Activated naive CD8-positive, alpha-beta T cell treated with anti-CD3 and anti-CD28 coated beads, Interleukin-2, amount 50 U/mL, for 24 hours (primary cell): ENCODE measurements at regions not wholly inside any gene's neighbourhood (a gene's known extent, or its start where the extent isn't known, plus 50 kb on each side); places are given as distances from the start of the nearest gene placed in this dataset.

Experiments
- ATAC-seq: fragments of 150-1000 bp; cut with Tn5 transposase; one replicate; pipeline ENCODE4 v1.10.0; 2021
- DNase-seq: peaks from one replicate; pipeline ENCODE4 v3.0.0; 2021
- H3K27ac Mint-ChIP-seq: one replicate; pipeline ENCODE4 v1.8.0; 2021; ENCODE audit warnings: mild to moderate bottlenecking, mixed read lengths
- H3K27me3 Mint-ChIP-seq: one replicate; pipeline ENCODE4 v1.8.0; 2021; ENCODE audit warnings: mixed read lengths
- H3K36me3 Mint-ChIP-seq: one replicate; pipeline ENCODE4 v1.8.0; 2021; ENCODE audit warnings: low read depth, mixed read lengths
- H3K4me1 Mint-ChIP-seq: one replicate; pipeline ENCODE4 v1.8.0; 2021; ENCODE audit warnings: mixed read lengths
- H3K4me3 Mint-ChIP-seq: one replicate; pipeline ENCODE4 v1.8.0; 2021; ENCODE audit warnings: mild to moderate bottlenecking, moderate library complexity, mixed read lengths
- H3K9me3 Mint-ChIP-seq: one replicate; pipeline ENCODE4 v1.8.0; 2021; ENCODE audit warnings: mixed read lengths

- H3K27ac Mint-ChIP-seq: no peak overlapping the region
- DNase-seq (no peak), ATAC-seq (no peak)
- no peak overlapping the region for H3K4me3 Mint-ChIP-seq
- H3K36me3 Mint-ChIP-seq: no peaks in the 10 kb centered on the region
- no peaks in the 10 kb centered on the region for H3K4me1 Mint-ChIP-seq
- H3K27me3 Mint-ChIP-seq: no peaks in the 10 kb centered on the region
- no peaks in the 10 kb centered on the region for H3K9me3 Mint-ChIP-seq
Measured at GRCh38 chr7:36082216-36082615, 70.8 kb upstream of the EEPD1 start.

- no peaks in the 10 kb centered on the region for H3K36me3 Mint-ChIP-seq
- no peak for DNase-seq
Measured at GRCh38 chr7:36082910-36083309, 70.1 kb upstream of the EEPD1 start.

GRCh38 chr7:36083626-36084380 is 69.3 kb upstream of the EEPD1 start:
- Mint-ChIP-seq H3K27me3 (no peaks in the 10 kb centered on the region), H3K36me3 (no peaks in the 10 kb centered on the region), H3K9me3 (no peaks in the 10 kb centered on the region), H3K4me3 (no peak overlapping the region), H3K4me1 (no peaks in the 10 kb centered on the region), H3K27ac (no peak overlapping the region)
- DNase-seq (no peak), ATAC-seq (no peak)

More at GRCh38 chr7:36082910-36083309, 70.1 kb upstream of the EEPD1 start:
- no peak for ATAC-seq
- no peak overlapping the region for H3K4me3 Mint-ChIP-seq
- H3K27ac Mint-ChIP-seq: no peak overlapping the region
- H3K9me3 Mint-ChIP-seq: no peaks in the 10 kb centered on the region
- H3K27me3 Mint-ChIP-seq: no peaks in the 10 kb centered on the region
- H3K4me1 Mint-ChIP-seq: no peaks in the 10 kb centered on the region

GRCh38 chr7:36084485-36085091 is 68.5 kb upstream of the EEPD1 start:
- no peak for DNase-seq
- Mint-ChIP-seq H3K27ac (no peak overlapping the region), H3K36me3 (no peaks in the 10 kb centered on the region), H3K27me3 (no peaks in the 10 kb centered on the region), H3K4me1 (no peaks in the 10 kb centered on the region), H3K9me3 (no peaks in the 10 kb centered on the region), H3K4me3 (no peak overlapping the region)
- ATAC-seq: no peak

GRCh38 chr7:36085096-36085495 is 68.0 kb upstream of the EEPD1 start:
- Mint-ChIP-seq H3K9me3 (no peaks in the 10 kb centered on the region), H3K27ac (no peak overlapping the region), H3K4me3 (no peak overlapping the region), H3K4me1 (no peaks in the 10 kb centered on the region), H3K36me3 (no peaks in the 10 kb centered on the region), H3K27me3 (no peaks in the 10 kb centered on the region)
- ATAC-seq: no peak
- DNase-seq: no peak

GRCh38 chr7:36086571-36086970 is 66.5 kb upstream of the EEPD1 start:
- H3K9me3 Mint-ChIP-seq: no peaks in the 10 kb centered on the region
- H3K27me3 Mint-ChIP-seq: no peaks in the 10 kb centered on the region
- H3K36me3 Mint-ChIP-seq: no peaks in the 10 kb centered on the region
- ATAC-seq: no peak
- no peaks in the 10 kb centered on the region for H3K4me1 Mint-ChIP-seq
- no peak overlapping the region for H3K27ac Mint-ChIP-seq
- DNase-seq: no peak
- H3K4me3 Mint-ChIP-seq: no peak overlapping the region

GRCh38 chr7:36088553-36088952 is 64.5 kb upstream of the EEPD1 start:
- H3K36me3 Mint-ChIP-seq: no peaks in the 10 kb centered on the region
- H3K9me3 Mint-ChIP-seq: no peaks in the 10 kb centered on the region
- H3K4me3 Mint-ChIP-seq: no peak overlapping the region
- ATAC-seq (no peak), DNase-seq (no peak)
- H3K4me1 Mint-ChIP-seq: no peaks in the 10 kb centered on the region
- no peak overlapping the region for H3K27ac Mint-ChIP-seq
- H3K27me3 Mint-ChIP-seq: no peaks in the 10 kb centered on the region

- H3K9me3 Mint-ChIP-seq: no peaks in the 10 kb centered on the region
- no peak overlapping the region for H3K27ac Mint-ChIP-seq
- no peaks in the 10 kb centered on the region for H3K36me3 Mint-ChIP-seq
- no peak overlapping the region for H3K4me3 Mint-ChIP-seq
- H3K27me3 Mint-ChIP-seq: no peaks in the 10 kb centered on the region
- H3K4me1 Mint-ChIP-seq: no peaks in the 10 kb centered on the region
- ATAC-seq: no peak
- no peak for DNase-seq
Measured at GRCh38 chr7:36088966-36089365, 64.1 kb upstream of the EEPD1 start.

GRCh38 chr7:36090976-36091873 is 61.8 kb upstream of the EEPD1 start:
- H3K4me3 Mint-ChIP-seq: no peak overlapping the region
- H3K36me3 Mint-ChIP-seq: no peaks in the 10 kb centered on the region
- H3K4me1 Mint-ChIP-seq: no peaks in the 10 kb centered on the region
- DNase-seq: no peak
- H3K27me3 Mint-ChIP-seq: no peaks in the 10 kb centered on the region
- ATAC-seq: no peak
- H3K27ac Mint-ChIP-seq: no peak overlapping the region
- H3K9me3 Mint-ChIP-seq: no peaks in the 10 kb centered on the region

- Mint-ChIP-seq H3K9me3 (no peaks in the 10 kb centered on the region), H3K4me3 (no peak overlapping the region), H3K27ac (no peak overlapping the region), H3K27me3 (no peaks in the 10 kb centered on the region), H3K4me1 (no peaks in the 10 kb centered on the region), H3K36me3 (no peaks in the 10 kb centered on the region)
- ATAC-seq: no peak
- DNase-seq: no peak
Measured at GRCh38 chr7:36091874-36092176, 61.2 kb upstream of the EEPD1 start.

GRCh38 chr7:36092221-36092771 is 60.8 kb upstream of the EEPD1 start:
- Mint-ChIP-seq H3K36me3 (no peaks in the 10 kb centered on the region), H3K4me1 (no peaks in the 10 kb centered on the region), H3K4me3 (no peak overlapping the region), H3K27me3 (no peaks in the 10 kb centered on the region), H3K27ac (no peak overlapping the region), H3K9me3 (no peaks in the 10 kb centered on the region)
- no peak for ATAC-seq
- no peak for DNase-seq

GRCh38 chr7:36096460-36097095 is 56.5 kb upstream of the EEPD1 start:
- Mint-ChIP-seq H3K27me3 (no peaks in the 10 kb centered on the region), H3K36me3 (no peaks in the 10 kb centered on the region), H3K4me1 (no peaks in the 10 kb centered on the region), H3K9me3 (peaks cover 13% of the 10 kb centered on the region), H3K27ac (no peak overlapping the region), H3K4me3 (no peak overlapping the region)
- no peak for ATAC-seq
- no peak for DNase-seq

GRCh38 chr7:36098096-36098495 is 55.0 kb upstream of the EEPD1 start:
- no peak for DNase-seq
- Mint-ChIP-seq H3K36me3 (no peaks in the 10 kb centered on the region), H3K27ac (no peak overlapping the region), H3K27me3 (no peaks in the 10 kb centered on the region), H3K9me3 (peaks cover 13% of the 10 kb centered on the region), H3K4me1 (no peaks in the 10 kb centered on the region), H3K4me3 (no peak overlapping the region)
- no peak for ATAC-seq

GRCh38 chr7:36100226-36100625 is 52.8 kb upstream of the EEPD1 start:
- no peak overlapping the region for H3K27ac Mint-ChIP-seq

More at GRCh38 chr7:36100226-36100625, 52.8 kb upstream of the EEPD1 start:
- ATAC-seq (no peak), DNase-seq (no peak)
- Mint-ChIP-seq H3K36me3 (no peaks in the 10 kb centered on the region), H3K4me3 (no peak overlapping the region), H3K9me3 (peaks cover 13% of the 10 kb centered on the region), H3K27me3 (no peaks in the 10 kb centered on the region), H3K4me1 (no peaks in the 10 kb centered on the region)
